Gastrocnemius medialis (tissue), 4 donors: ENCODE measurements at regions not wholly inside any gene's neighbourhood (a gene's known extent, or its start where the extent isn't known, plus 50 kb on each side); places are given as distances from the start of the nearest gene placed in this dataset.

Experiments
- ATAC-seq, 2 donors: fragments of 150-250 bp; one replicate each; pipeline ENCODE4 v1.9.1; 2016
- DNase-seq, 2 donors: peaks; one replicate each; pipeline ENCODE4 v3.0.0-alpha.2; 2019
- H3K27ac ChIP-seq, 4 donors: fragments of 200-600 bp; sonication (generic); 1 replicate in 1 of 4; 2 replicates in 3 of 4; pipeline ENCODE4 v1.5.1; 2016 to 2018; ENCODE audit warnings: mild to moderate bottlenecking in 2 of 4, moderate library complexity in 1 of 4
- H3K27me3 ChIP-seq, 3 donors: fragments of 200-600 bp; sonication (generic) in 2 of 3; 1 replicate in 1 of 3; 2 replicates in 2 of 3; pipeline versions ENCODE4 v1.5.1 to v1.6.0; 2016 to 2019; ENCODE audit warnings: mild to moderate bottlenecking in 1 of 3, moderate library complexity in 1 of 3
- H3K36me3 ChIP-seq, 2 donors: fragments of 200-600 bp; sonication (generic) in 1 of 2; one replicate each; pipeline ENCODE4 v1.5.1; 2017 to 2018
- H3K4me1 ChIP-seq, 2 donors: fragments of 200-600 bp; sonication (generic) in 1 of 2; one replicate each; pipeline ENCODE4 v1.5.1; 2016 to 2017; ENCODE audit warnings: mild to moderate bottlenecking in 2 of 2
- H3K4me3 ChIP-seq, 4 donors: fragments of 200-600 bp; sonication (generic) in 3 of 4; 1 replicate in 1 of 4; 2 replicates in 3 of 4; pipeline ENCODE4 v1.5.1; 2016 to 2019; ENCODE audit warnings: mild to moderate bottlenecking in 2 of 4
- H3K9me3 ChIP-seq, 3 donors: fragments of 200-600 bp; sonication (generic) in 2 of 3; 1 replicate in 1 of 3; 2 replicates in 2 of 3; pipeline ENCODE4 v1.5.1; 2016 to 2019
- POLR2A ChIP-seq, 2 donors: fragments of 450-650 bp; IDR thresholded peaks; one replicate each; pipeline ENCODE4 v1.6.1; 2017; ENCODE audit warnings: antibody characterized with exemption in 2 of 2, mild to moderate bottlenecking in 2 of 2, moderate library complexity in 2 of 2
- in situ Hi-C, 4 donors: fragments of 200-750 bp; cut with MboI; loops; one replicate each; pipeline versions ENCODE4 v1.15.0 to v1.8.0; 2017; ENCODE audit warnings: low sequenced_read_pairs in 4 of 4
- intact Hi-C: fragments of 100-400 bp; cut with DNase I; formaldehyde crosslinking; loops from one replicate; pipeline ENCODE4 v1.15.1; 2023; ENCODE audit warnings: low total_unique reads
- TF ChIP-seq, protein P1 (sequence below), 5 experiments: fragments of 450-650 bp in 3 of 5; fragments of 200-600 bp in 2 of 5; sonication (generic) in 2 of 5; IDR thresholded peaks in 4 of 5; conservative IDR thresholded peaks in 1 of 5; 1 replicate in 4 of 5; 2 replicates in 1 of 5; pipeline ENCODE4 v1.5.1; 2016 to 2019; ENCODE audit warnings: antibody characterized with exemption in 5 of 5, mild to moderate bottlenecking in 3 of 5, moderate library complexity in 3 of 5

DNA sequence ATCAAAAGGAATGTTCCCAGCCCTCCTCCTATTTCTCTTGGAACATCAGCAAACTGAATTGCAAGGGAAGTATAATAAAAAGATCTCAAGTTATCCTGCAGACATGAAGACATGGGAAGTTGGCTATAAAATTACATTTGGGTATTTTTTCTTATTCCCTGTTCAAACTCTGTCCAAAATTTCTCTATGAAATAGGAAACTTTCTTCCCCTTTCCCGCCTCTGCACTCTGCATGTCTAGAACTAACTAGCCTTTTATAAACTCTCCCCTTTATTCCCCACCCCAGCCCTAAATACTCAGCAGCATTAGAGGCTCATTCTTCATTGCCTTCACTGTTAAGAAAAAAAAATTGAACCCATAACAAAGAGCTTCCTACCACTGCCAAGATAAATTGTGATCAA is 126.7 kb upstream of the EDNRA start:
- DNase-seq (no peak), ATAC-seq (no peak)
- Histone ChIP-seq H3K4me3 (no peak overlapping the region), H3K9me3 (no peaks in the 10 kb centered on the region), H3K27me3 (no peaks in the 10 kb centered on the region), H3K27ac (peak overlapping the region in 1 of 4 donors; percentile 9), H3K4me1 (no peaks in the 10 kb centered on the region), H3K36me3 (no peaks in the 10 kb centered on the region)
- in situ Hi-C loops (no loop called here), intact Hi-C loops (no loop called here)
- TF ChIP-seq POLR2A (IDR thresholded peaks at IDR 0.05) = no peak
- TF ChIP-seq, protein P1, sequence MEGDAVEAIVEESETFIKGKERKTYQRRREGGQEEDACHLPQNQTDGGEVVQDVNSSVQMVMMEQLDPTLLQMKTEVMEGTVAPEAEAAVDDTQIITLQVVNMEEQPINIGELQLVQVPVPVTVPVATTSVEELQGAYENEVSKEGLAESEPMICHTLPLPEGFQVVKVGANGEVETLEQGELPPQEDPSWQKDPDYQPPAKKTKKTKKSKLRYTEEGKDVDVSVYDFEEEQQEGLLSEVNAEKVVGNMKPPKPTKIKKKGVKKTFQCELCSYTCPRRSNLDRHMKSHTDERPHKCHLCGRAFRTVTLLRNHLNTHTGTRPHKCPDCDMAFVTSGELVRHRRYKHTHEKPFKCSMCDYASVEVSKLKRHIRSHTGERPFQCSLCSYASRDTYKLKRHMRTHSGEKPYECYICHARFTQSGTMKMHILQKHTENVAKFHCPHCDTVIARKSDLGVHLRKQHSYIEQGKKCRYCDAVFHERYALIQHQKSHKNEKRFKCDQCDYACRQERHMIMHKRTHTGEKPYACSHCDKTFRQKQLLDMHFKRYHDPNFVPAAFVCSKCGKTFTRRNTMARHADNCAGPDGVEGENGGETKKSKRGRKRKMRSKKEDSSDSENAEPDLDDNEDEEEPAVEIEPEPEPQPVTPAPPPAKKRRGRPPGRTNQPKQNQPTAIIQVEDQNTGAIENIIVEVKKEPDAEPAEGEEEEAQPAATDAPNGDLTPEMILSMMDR (IDR thresholded peaks at IDR 0.05 in 4 of 5, conservative IDR thresholded peaks at IDR 0.05 in 1 of 5) = no peak

DNA sequence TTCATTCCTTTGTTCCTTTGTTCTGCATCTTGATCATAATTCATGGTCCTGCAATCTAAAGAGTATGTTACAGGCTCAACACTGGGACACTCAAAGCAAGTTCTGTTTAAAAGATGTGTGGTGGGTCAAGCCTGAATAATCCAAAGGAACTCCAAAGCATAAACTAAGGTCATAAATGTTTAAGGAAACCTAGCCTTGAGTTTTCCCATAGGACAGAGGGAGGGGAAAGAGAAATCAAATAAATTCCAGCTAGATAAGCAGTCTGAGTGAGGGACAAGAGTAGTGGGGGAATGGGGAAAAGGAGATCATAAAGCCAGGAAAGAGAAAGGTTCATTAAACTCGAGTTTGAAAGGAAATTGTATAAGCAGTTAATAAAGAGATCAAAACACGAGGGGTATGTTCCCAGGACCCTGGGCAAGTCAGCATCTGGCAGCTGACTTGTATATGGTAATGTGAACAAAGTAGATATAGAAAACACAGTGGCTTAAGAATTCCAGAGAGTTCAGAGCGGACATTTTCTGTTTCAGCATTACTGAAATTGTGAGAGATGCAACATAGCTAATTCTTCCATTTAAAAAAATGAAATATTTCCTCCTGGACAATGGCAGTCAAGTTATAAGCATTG is 125.8 kb upstream of the EDNRA start:
- H3K27ac ChIP-seq = no peak overlapping the region

DNA sequence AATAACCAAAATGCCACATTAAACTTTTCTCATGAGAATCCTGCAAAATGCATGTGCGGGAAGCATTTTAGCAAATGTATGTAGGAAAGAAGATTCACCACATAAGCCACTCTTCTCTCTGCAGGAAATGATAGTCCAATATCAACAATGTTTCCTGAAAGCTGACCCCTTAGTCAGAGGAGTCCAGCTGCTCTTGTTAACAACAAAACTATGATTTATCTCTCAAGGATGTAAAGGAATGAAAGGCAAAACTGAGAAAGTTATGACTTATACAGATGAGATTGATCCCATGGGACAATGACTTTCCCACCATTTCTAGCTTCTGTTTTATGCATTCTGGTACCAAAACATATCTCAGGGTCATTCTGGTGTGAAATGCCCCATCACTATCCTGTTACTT is 125.0 kb upstream of the EDNRA start:
- in situ Hi-C loops (no loop called here), intact Hi-C loops (no loop called here)
- TF ChIP-seq, protein P1 (IDR thresholded peaks at IDR 0.05 in 4 of 5, conservative IDR thresholded peaks at IDR 0.05 in 1 of 5) = no peak
- TF ChIP-seq POLR2A (IDR thresholded peaks at IDR 0.05) = no peak
- no peak overlapping the region for H3K4me3 ChIP-seq
- H3K27me3 ChIP-seq = no peaks in the 10 kb centered on the region
- no peaks in the 10 kb centered on the region for H3K9me3 ChIP-seq
- H3K36me3 ChIP-seq = no peaks in the 10 kb centered on the region
- H3K27ac ChIP-seq = no peak overlapping the region
- DNase-seq = no peak
- ATAC-seq = no peak
- H3K4me1 ChIP-seq = no peaks in the 10 kb centered on the region

More for the DNA sequence above, 125.8 kb upstream of the EDNRA start:
- no peak for ATAC-seq
- no peaks in the 10 kb centered on the region for H3K27me3 ChIP-seq
- intact Hi-C loops (no loop called here), in situ Hi-C loops (no loop called here)
- no peak overlapping the region for H3K4me3 ChIP-seq
- no peak for DNase-seq
- H3K9me3 ChIP-seq = no peaks in the 10 kb centered on the region
- TF ChIP-seq, protein P1 (IDR thresholded peaks at IDR 0.05 in 4 of 5, conservative IDR thresholded peaks at IDR 0.05 in 1 of 5) = no peak
- TF ChIP-seq POLR2A (IDR thresholded peaks at IDR 0.05) = no peak
- H3K36me3 ChIP-seq = no peaks in the 10 kb centered on the region
- no peaks in the 10 kb centered on the region for H3K4me1 ChIP-seq

DNA sequence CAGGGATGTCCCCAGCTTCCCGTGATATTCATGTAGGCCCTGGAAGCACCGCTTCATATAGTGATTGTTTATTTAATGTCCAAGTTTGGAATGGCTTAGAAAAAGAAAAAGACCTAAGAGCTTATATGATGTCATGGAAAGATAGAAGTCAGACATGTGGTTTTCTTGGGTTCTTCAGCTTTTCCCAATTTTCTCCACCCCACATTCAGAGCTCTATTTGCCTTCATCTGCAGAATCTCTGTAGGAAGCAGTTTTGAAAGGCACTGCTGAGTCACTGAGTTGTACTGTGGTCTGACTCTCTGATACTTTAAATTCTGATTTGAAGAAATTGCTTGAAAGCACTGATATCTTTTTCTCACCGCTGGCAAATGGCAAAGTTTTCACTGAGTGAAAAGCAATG is 120.6 kb upstream of the EDNRA start:
- no peak for DNase-seq
- Histone ChIP-seq H3K36me3 (no peaks in the 10 kb centered on the region), H3K27ac (peak overlapping the region in 1 of 4 donors; percentile 42), H3K9me3 (no peaks in the 10 kb centered on the region), H3K27me3 (no peaks in the 10 kb centered on the region), H3K4me1 (no peaks in the 10 kb centered on the region), H3K4me3 (no peak overlapping the region)
- TF ChIP-seq, protein P1 (IDR thresholded peaks at IDR 0.05 in 4 of 5, conservative IDR thresholded peaks at IDR 0.05 in 1 of 5) = no peak
- no peak for TF ChIP-seq POLR2A (IDR thresholded peaks at IDR 0.05)
- intact Hi-C loops = no loop called here
- in situ Hi-C loops = no loop called here
- no peak for ATAC-seq

DNA sequence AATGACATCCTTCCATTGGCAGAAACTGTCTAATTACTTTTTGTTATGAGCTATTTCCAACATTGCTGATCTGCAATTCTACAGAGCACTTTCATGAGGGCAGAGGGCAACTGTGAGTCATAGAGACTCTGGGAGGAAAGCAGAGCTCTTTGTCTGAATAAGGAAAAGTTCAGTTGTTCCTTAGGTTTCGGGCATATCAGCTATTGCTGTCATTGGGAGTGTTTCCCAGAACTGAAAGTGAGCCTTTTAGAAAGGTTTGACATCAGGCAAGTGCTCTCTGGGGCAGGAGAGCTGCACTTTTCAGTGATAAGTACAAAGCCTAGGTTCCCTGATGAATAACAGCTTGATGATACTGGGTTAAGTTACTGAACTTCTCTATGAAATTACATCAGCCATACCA is 119.2 kb upstream of the EDNRA start:
- H3K36me3 ChIP-seq = no peaks in the 10 kb centered on the region
- intact Hi-C loops (no loop called here), in situ Hi-C loops (no loop called here)
- no peak for TF ChIP-seq POLR2A (IDR thresholded peaks at IDR 0.05)
- TF ChIP-seq, protein P1 (IDR thresholded peaks at IDR 0.05 in 4 of 5, conservative IDR thresholded peaks at IDR 0.05 in 1 of 5) = no peak
- no peaks in the 10 kb centered on the region for H3K4me1 ChIP-seq
- H3K27me3 ChIP-seq = no peaks in the 10 kb centered on the region
- no peaks in the 10 kb centered on the region for H3K9me3 ChIP-seq
- H3K4me3 ChIP-seq = no peak overlapping the region
- ATAC-seq (peak; percentile 26 to 41), DNase-seq (no peak)
- peak overlapping the region in 3 of 4 donors; percentile 26 to 66 (median 56) for H3K27ac ChIP-seq
